Thyroid gland (tissue), 4 donors: ENCODE measurements at regions not wholly inside any gene's neighbourhood (a gene's known extent, or its start where the extent isn't known, plus 50 kb on each side); places are given as distances from the start of the nearest gene placed in this dataset. TPM values are rescaled to one million over a fixed set of nuclear protein-coding genes. Genes with fewer than 3 reads are reported as not detected.

Experiments
- DNase-seq, 2 donors: peaks; one replicate each; pipeline ENCODE4 v3.0.0-alpha.2; 2019
- H3K27ac ChIP-seq, 3 donors: fragments of 200-600 bp; sonication (generic); 1 replicate in 2 of 3; 2 replicates in 1 of 3; pipeline ENCODE4 v1.5.1; 2016 to 2019; ENCODE audit warnings: mild to moderate bottlenecking in 1 of 3, moderate library complexity in 1 of 3
- H3K27me3 ChIP-seq: fragments of 200-600 bp; sonication (generic); one replicate; pipeline ENCODE4 v1.5.1; 2019
- H3K36me3 ChIP-seq, 2 donors: fragments of 200-600 bp; sonication (generic); one replicate each; pipeline ENCODE4 v1.5.1; 2016 to 2019
- H3K4me1 ChIP-seq, 2 donors: fragments of 200-600 bp; sonication (generic); one replicate each; pipeline ENCODE4 v1.5.1; 2017 to 2019
- H3K4me3 ChIP-seq, 3 donors: fragments of 200-600 bp; sonication (generic); replicated peaks in 1 of 3; 1 replicate in 2 of 3; 2 replicates in 1 of 3; pipeline ENCODE4 v1.5.1; 2016; ENCODE audit warnings: mild to moderate bottlenecking in 1 of 3
- H3K9me3 ChIP-seq: fragments of 200-600 bp; sonication (generic); one replicate; pipeline ENCODE4 v1.5.1; 2017
- CTCF ChIP-seq, 6 experiments: fragments of 200-600 bp in 3 of 6; fragments of 450-650 bp in 3 of 6; sonication (generic) in 3 of 6; IDR thresholded peaks; one replicate each; pipeline ENCODE4 v1.5.1; 2016 to 2019; ENCODE audit warnings: antibody characterized with exemption in 6 of 6, mild to moderate bottlenecking in 2 of 6, inconsistent platforms in 1 of 6, moderate library complexity in 1 of 6
- POLR2A ChIP-seq, 2 donors: fragments of 450-650 bp; IDR thresholded peaks; one replicate each; pipeline ENCODE4 v1.6.1; 2017; ENCODE audit warnings: antibody characterized with exemption in 2 of 2, mild to moderate bottlenecking in 2 of 2, moderate library complexity in 1 of 2
- WGBS, 2 donors: methylation state at CpG; one replicate each; pipeline ENCODE4 v1.1.5; 2017; 5-methylcytosine and 5-hydroxymethylcytosine counted together
- intact Hi-C: fragments of 100-400 bp; cut with DNase I; formaldehyde crosslinking; loops from one replicate; pipeline ENCODE4 v1.15.1; 2023
- small RNA-seq: library from RNA; depleted of rRNA; stranded (forward); fragments of <200 nt; gene quantifications from one replicate; pipeline ENCODE3, GENCODE V24; 2016

GRCh38 chr1:76799700-76800099 lies 67.6 kb upstream of the ST6GALNAC5 start:
- peaks cover 0 to 6% of the 10 kb centered on the region in 2 donors for H3K4me1 ChIP-seq
- peak; percentile 22 for DNase-seq
- no peak overlapping the region for H3K4me3 ChIP-seq
- TF ChIP-seq POLR2A (IDR thresholded peaks at IDR 0.05) (no peak), CTCF (IDR thresholded peaks at IDR 0.05) (no peak)
- intact Hi-C loops: no loop called here
- H3K36me3 ChIP-seq: no peaks in the 10 kb centered on the region
- 19 to 28% methylated on average over 2 of the region's 2 CpGs for WGBS, 2 donors
- H3K27me3 ChIP-seq: no peaks in the 10 kb centered on the region
- H3K27ac ChIP-seq: no peak overlapping the region
- no peaks in the 10 kb centered on the region for H3K9me3 ChIP-seq

GRCh38 chr1:76802094-76802493 lies 65.2 kb upstream of the ST6GALNAC5 start:
- H3K4me1 ChIP-seq: peaks cover 0 to 6% of the 10 kb centered on the region in 2 donors
- H3K9me3 ChIP-seq: no peaks in the 10 kb centered on the region
- TF ChIP-seq CTCF (IDR thresholded peaks at IDR 0.05): no peak
- TF ChIP-seq POLR2A (IDR thresholded peaks at IDR 0.05): no peak
- H3K4me3 ChIP-seq: no peak overlapping the region
- DNase-seq: no peak
- H3K36me3 ChIP-seq: no peaks in the 10 kb centered on the region
- 80 to 82% methylated on average over 3 of the region's 3 CpGs for WGBS, 2 donors
- no peak overlapping the region for H3K27ac ChIP-seq
- intact Hi-C loops: no loop called here
- H3K27me3 ChIP-seq: no peaks in the 10 kb centered on the region

- Histone ChIP-seq H3K4me1 (no peaks in the 10 kb centered on the region), H3K27me3 (no peaks in the 10 kb centered on the region), H3K9me3 (no peaks in the 10 kb centered on the region), H3K27ac (no peak overlapping the region), H3K36me3 (no peaks in the 10 kb centered on the region), H3K4me3 (no peak overlapping the region)
- intact Hi-C loops: no loop called here
- DNase-seq: no peak
- 85 to 96% methylated on average over 3 to 4 of the region's 4 CpGs for WGBS, 2 donors
- TF ChIP-seq POLR2A (IDR thresholded peaks at IDR 0.05): no peak
- no peak for TF ChIP-seq CTCF (IDR thresholded peaks at IDR 0.05)
Observed at GRCh38 chr1:76807543-76808260, 59.6 kb upstream of the ST6GALNAC5 start.

Small RNA genes lying in the stretch of these regions (small RNA-seq; reads per million reads assigned to genes)
- not detected for gene RNU6-161P
